ENCODE measurements at regions not wholly inside any gene's neighbourhood (a gene's known extent, or its start where the extent isn't known, plus 50 kb on each side); places are given as distances from the start of the nearest gene placed in this dataset.
"Not testable (repeated sequence)": the region's sequence is repeated elsewhere in the genome, so short reads cannot be mapped to it uniquely, and the experiment has no call there.

- H3K4me3 Mint-ChIP-seq; H3F3A ChIP-seq (ENCODE audit: low read depth); H3K4me1 ChIP-seq; H2AFZ ChIP-seq (replicated peaks); H3K4me1 Mint-ChIP-seq; H4K20me1 ChIP-seq (ENCODE audit: low read depth); H3K27me3 Mint-ChIP-seq (ENCODE audit: insufficient read depth, low read depth); H3K9ac ChIP-seq; H3K36me3 ChIP-seq; H3K27ac Mint-ChIP-seq; H3K4me2 ChIP-seq; H3K9me3 ChIP-seq (ENCODE audit: low read depth); H3K36me3 Mint-ChIP-seq; H3K27me3 ChIP-seq; H3K9me3 Mint-ChIP-seq; H3K79me2 ChIP-seq (ENCODE audit: low read depth); H3K27ac ChIP-seq; H3K4me3 ChIP-seq: not testable (repeated sequence)
- TF ChIP-seq, protein P1, sequence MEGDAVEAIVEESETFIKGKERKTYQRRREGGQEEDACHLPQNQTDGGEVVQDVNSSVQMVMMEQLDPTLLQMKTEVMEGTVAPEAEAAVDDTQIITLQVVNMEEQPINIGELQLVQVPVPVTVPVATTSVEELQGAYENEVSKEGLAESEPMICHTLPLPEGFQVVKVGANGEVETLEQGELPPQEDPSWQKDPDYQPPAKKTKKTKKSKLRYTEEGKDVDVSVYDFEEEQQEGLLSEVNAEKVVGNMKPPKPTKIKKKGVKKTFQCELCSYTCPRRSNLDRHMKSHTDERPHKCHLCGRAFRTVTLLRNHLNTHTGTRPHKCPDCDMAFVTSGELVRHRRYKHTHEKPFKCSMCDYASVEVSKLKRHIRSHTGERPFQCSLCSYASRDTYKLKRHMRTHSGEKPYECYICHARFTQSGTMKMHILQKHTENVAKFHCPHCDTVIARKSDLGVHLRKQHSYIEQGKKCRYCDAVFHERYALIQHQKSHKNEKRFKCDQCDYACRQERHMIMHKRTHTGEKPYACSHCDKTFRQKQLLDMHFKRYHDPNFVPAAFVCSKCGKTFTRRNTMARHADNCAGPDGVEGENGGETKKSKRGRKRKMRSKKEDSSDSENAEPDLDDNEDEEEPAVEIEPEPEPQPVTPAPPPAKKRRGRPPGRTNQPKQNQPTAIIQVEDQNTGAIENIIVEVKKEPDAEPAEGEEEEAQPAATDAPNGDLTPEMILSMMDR (IDR thresholded peaks at IDR 0.05): peak; percentile 20
- peak; percentile 4 for DNase-seq (ENCODE audit: low spot score)
Observed at GRCh38 chr1:83244832-83245231, 754.1 kb downstream of the TTLL7 start.

GRCh38 chr1:83239568-83239967 is 759.4 kb downstream of the TTLL7 start:
- not testable (repeated sequence) for H2AFZ ChIP-seq (replicated peaks); H3K27me3 Mint-ChIP-seq (ENCODE audit: insufficient read depth, low read depth); H3K27ac ChIP-seq

DNA sequence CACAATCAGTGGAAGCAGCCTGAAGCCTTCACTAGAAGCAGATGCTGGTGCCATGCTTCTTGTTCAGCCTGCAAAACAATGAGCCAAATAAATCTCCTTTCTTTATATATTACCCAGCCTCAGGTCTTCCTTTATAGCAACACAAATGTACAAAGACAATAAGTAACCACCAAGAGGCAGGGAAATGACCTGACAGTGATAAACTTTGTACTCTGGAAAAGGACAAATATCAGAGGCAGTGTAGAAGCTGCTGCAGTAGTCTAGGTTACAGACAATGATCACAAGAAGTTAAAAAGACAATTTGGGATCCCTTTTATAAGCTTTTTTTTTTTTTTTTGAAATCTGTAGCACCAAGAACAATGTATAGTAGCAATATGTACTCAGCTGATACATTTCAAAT is 760.3 kb downstream of the TTLL7 start:
- not testable (repeated sequence) for H3K27me3 ChIP-seq; H3K27ac ChIP-seq; H3K9me3 ChIP-seq (ENCODE audit: low read depth); H4K20me1 ChIP-seq (ENCODE audit: low read depth); H3K36me3 Mint-ChIP-seq; H3K79me2 ChIP-seq (ENCODE audit: low read depth); H3F3A ChIP-seq (ENCODE audit: low read depth); H3K27ac Mint-ChIP-seq; H3K9ac ChIP-seq; H2AFZ ChIP-seq (replicated peaks); H3K4me3 Mint-ChIP-seq; H3K4me3 ChIP-seq; H3K4me1 ChIP-seq; H3K4me1 Mint-ChIP-seq; H3K36me3 ChIP-seq; H3K4me2 ChIP-seq; DNase-seq (ENCODE audit: low spot score); H3K9me3 Mint-ChIP-seq; H3K27me3 Mint-ChIP-seq (ENCODE audit: insufficient read depth, low read depth)

More at GRCh38 chr1:83239568-83239967, 759.4 kb downstream of the TTLL7 start:
- not testable (repeated sequence) for H3K4me1 ChIP-seq; H3K27ac Mint-ChIP-seq; H3F3A ChIP-seq (ENCODE audit: low read depth); H3K36me3 Mint-ChIP-seq; H3K9ac ChIP-seq; H4K20me1 ChIP-seq (ENCODE audit: low read depth); H3K4me3 Mint-ChIP-seq; H3K79me2 ChIP-seq (ENCODE audit: low read depth); H3K4me1 Mint-ChIP-seq; H3K4me2 ChIP-seq; H3K4me3 ChIP-seq; H3K9me3 Mint-ChIP-seq; H3K36me3 ChIP-seq; H3K27me3 ChIP-seq; H3K9me3 ChIP-seq (ENCODE audit: low read depth); DNase-seq (ENCODE audit: low spot score)

GRCh38 chr1:83219788-83220187 is 779.1 kb downstream of the TTLL7 start:
- H3K4me3 Mint-ChIP-seq; H3K27ac ChIP-seq; H4K20me1 ChIP-seq (ENCODE audit: low read depth); H3K4me1 Mint-ChIP-seq; H3F3A ChIP-seq (ENCODE audit: low read depth); H3K36me3 Mint-ChIP-seq; H3K36me3 ChIP-seq; H3K27me3 ChIP-seq; H3K4me1 ChIP-seq; H3K79me2 ChIP-seq (ENCODE audit: low read depth); H3K4me3 ChIP-seq; H3K9me3 ChIP-seq (ENCODE audit: low read depth); DNase-seq (ENCODE audit: low spot score); H3K27ac Mint-ChIP-seq; H3K9me3 Mint-ChIP-seq; H3K27me3 Mint-ChIP-seq (ENCODE audit: insufficient read depth, low read depth); H3K4me2 ChIP-seq; H2AFZ ChIP-seq (replicated peaks); H3K9ac ChIP-seq: not testable (repeated sequence)

- not testable (repeated sequence) for H3K27me3 ChIP-seq; DNase-seq (ENCODE audit: low spot score); H3K36me3 ChIP-seq; H3K4me2 ChIP-seq; H3K27ac ChIP-seq; H3K27ac Mint-ChIP-seq; H3K4me1 ChIP-seq; H3F3A ChIP-seq (ENCODE audit: low read depth); H3K9me3 Mint-ChIP-seq; H3K27me3 Mint-ChIP-seq (ENCODE audit: insufficient read depth, low read depth); H3K9ac ChIP-seq; H4K20me1 ChIP-seq (ENCODE audit: low read depth); H3K36me3 Mint-ChIP-seq; H3K4me1 Mint-ChIP-seq; H3K79me2 ChIP-seq (ENCODE audit: low read depth); H3K4me3 ChIP-seq; H3K4me3 Mint-ChIP-seq; H2AFZ ChIP-seq (replicated peaks); H3K9me3 ChIP-seq (ENCODE audit: low read depth)
Observed at GRCh38 chr1:83218036-83218716, 780.8 kb downstream of the TTLL7 start.

DNA sequence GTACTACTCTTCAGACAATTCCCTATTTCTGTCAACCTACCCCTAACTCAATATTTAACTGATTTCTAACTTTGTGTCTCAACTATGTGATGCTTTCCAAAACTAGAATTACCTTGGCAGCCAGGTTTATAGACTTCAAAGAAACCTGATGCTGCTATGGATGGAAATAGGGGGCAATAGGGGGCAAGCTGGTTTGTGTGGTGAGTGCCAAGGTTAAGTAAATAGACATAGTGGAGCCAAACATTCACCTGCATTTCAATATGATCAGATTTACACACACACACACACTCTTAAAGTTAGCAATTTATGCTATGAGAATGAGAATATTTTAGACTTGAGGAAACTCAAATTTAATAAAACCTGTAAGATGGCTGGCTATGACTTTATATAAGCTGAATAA is 784.6 kb downstream of the TTLL7 start:
- H3K9ac ChIP-seq; H3K9me3 ChIP-seq (ENCODE audit: low read depth); H3K27ac Mint-ChIP-seq; H3K79me2 ChIP-seq (ENCODE audit: low read depth); H3K36me3 Mint-ChIP-seq; H3K4me3 ChIP-seq; H3K36me3 ChIP-seq; H3K4me3 Mint-ChIP-seq; DNase-seq (ENCODE audit: low spot score); H3F3A ChIP-seq (ENCODE audit: low read depth); H4K20me1 ChIP-seq (ENCODE audit: low read depth); H3K4me1 ChIP-seq; H3K27me3 Mint-ChIP-seq (ENCODE audit: insufficient read depth, low read depth); H3K9me3 Mint-ChIP-seq; H2AFZ ChIP-seq (replicated peaks); H3K27me3 ChIP-seq; H3K4me1 Mint-ChIP-seq; H3K27ac ChIP-seq; H3K4me2 ChIP-seq: not testable (repeated sequence)

DNA sequence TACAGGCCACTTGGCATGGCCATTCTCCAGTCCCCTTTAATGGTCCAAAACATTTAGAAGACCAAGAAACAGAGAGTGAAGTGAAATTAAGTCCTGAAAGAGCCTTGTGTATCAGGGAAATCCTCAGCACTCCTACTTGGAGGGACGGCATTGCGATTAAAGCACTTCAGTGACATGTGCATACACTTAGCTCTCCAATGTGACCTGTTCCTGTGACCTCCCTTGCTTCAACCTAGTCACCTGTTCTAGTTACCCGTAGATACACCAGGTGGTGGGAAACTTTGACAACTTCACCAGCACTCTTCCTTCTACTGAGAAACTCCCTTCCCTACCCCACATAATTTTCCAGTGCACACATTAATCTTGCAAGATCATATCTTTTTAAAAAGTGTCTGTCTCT is 785.3 kb downstream of the TTLL7 start:
- H3K27ac ChIP-seq; H3K36me3 Mint-ChIP-seq; H2AFZ ChIP-seq (replicated peaks); H4K20me1 ChIP-seq (ENCODE audit: low read depth); H3K9me3 ChIP-seq (ENCODE audit: low read depth); H3K27ac Mint-ChIP-seq; H3K4me1 ChIP-seq; DNase-seq (ENCODE audit: low spot score); H3K4me1 Mint-ChIP-seq; H3K27me3 Mint-ChIP-seq (ENCODE audit: insufficient read depth, low read depth); H3K9me3 Mint-ChIP-seq; H3K4me3 Mint-ChIP-seq; H3K36me3 ChIP-seq; H3K4me2 ChIP-seq; H3K27me3 ChIP-seq; H3K9ac ChIP-seq; H3F3A ChIP-seq (ENCODE audit: low read depth); H3K4me3 ChIP-seq; H3K79me2 ChIP-seq (ENCODE audit: low read depth): not testable (repeated sequence)

GRCh38 chr1:83212033-83212432 is 786.9 kb downstream of the TTLL7 start:
- not testable (repeated sequence) for H3F3A ChIP-seq (ENCODE audit: low read depth); H3K4me3 Mint-ChIP-seq; H3K9ac ChIP-seq; H4K20me1 ChIP-seq (ENCODE audit: low read depth); H3K36me3 Mint-ChIP-seq; H3K4me1 Mint-ChIP-seq; H3K27ac Mint-ChIP-seq; H3K27ac ChIP-seq; H3K27me3 ChIP-seq; H3K4me1 ChIP-seq; H3K79me2 ChIP-seq (ENCODE audit: low read depth); H3K27me3 Mint-ChIP-seq (ENCODE audit: insufficient read depth, low read depth); H3K4me3 ChIP-seq; H3K9me3 ChIP-seq (ENCODE audit: low read depth); H3K9me3 Mint-ChIP-seq; H3K36me3 ChIP-seq; H2AFZ ChIP-seq (replicated peaks); DNase-seq (ENCODE audit: low spot score); H3K4me2 ChIP-seq
